ENCODE measurements at regions not wholly inside any gene's neighbourhood (a gene's known extent, or its start where the extent isn't known, plus 50 kb on each side); places are given as distances from the start of the nearest gene placed in this dataset.

DNA sequence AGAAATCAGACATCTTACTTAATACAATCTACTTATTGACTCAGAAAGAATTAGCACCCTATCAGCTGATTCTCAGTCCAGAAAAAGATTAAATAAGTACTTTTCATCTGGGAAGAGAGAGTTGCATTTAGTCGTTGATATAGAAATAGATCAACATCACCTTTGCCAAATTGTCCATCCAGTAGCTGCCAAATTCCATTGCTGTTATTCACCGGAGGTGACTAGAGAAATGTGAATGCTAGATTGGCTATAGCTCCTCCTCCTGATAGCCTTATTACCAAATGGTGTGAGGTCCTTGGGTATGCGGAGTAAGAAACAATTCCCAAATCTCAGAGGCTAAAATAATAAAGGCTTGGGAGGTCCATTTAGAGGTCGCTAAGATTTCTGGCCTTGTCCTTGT is 723.3 kb upstream of the FLRT2 start:
- FAIRE-seq (no peak), DNase-seq (ENCODE audit: insufficient read length) (no peak)
- TF ChIP-seq TAF1 (IDR thresholded peaks at IDR 0.05; ENCODE audit: borderline replicate concordance, low read depth, low read length) (no peak), POLR2AphosphoS5 (IDR thresholded peaks at IDR 0.05; ENCODE audit: low read depth, low read length) (no peak), POLR2A (IDR thresholded peaks at IDR 0.05; ENCODE audit: low read depth, low read length) (no peak)

DNA sequence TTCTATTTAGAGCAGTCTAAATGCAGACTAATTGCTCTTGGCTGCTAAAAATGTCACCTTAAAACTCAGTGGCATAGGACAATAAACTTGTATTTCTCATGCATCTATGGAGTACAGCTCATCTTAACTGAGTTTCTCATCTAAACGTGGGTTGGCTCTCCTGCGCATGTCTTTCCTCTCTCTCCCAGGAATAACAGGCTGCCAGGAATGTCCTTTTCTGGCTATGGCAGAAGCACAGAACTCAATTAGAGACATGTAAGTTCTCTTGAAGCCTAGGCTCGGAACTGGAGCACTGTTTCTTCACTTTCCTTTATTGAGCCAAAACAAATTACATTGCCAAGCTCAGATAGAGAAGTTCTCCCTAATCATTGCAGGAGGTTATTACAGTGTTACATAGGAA is 722.3 kb upstream of the FLRT2 start:
- TF ChIP-seq POLR2AphosphoS5 (IDR thresholded peaks at IDR 0.05; ENCODE audit: low read depth, low read length), result no peak
- no peak for TF ChIP-seq POLR2A (IDR thresholded peaks at IDR 0.05; ENCODE audit: low read depth, low read length)
- no peak for TF ChIP-seq TAF1 (IDR thresholded peaks at IDR 0.05; ENCODE audit: borderline replicate concordance, low read depth, low read length)
- DNase-seq (ENCODE audit: insufficient read length) (no peak), FAIRE-seq (no peak)

DNA sequence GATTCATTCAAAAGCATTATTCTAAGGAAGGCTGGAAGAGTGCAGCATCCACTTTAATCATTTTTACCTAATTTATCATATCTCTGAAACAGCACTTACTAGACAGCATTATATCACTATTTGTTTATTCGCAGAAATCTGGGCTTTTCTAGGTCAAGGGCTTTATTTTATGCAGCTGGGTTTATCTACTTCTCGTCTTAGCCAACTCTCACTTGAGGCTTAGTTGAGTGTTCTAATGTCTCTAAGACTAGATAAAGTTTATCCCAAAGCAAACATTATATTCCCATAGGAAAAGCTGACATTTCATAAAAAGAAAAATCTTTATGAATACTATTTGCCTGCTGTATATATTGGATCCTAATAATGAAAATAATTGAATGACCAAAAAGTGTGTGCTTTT is 720.8 kb upstream of the FLRT2 start:
- FAIRE-seq, result no peak
- no peak for TF ChIP-seq TAF1 (IDR thresholded peaks at IDR 0.05; ENCODE audit: borderline replicate concordance, low read depth, low read length)
- no peak for TF ChIP-seq POLR2AphosphoS5 (IDR thresholded peaks at IDR 0.05; ENCODE audit: low read depth, low read length)
- TF ChIP-seq POLR2A (IDR thresholded peaks at IDR 0.05; ENCODE audit: low read depth, low read length), result no peak

DNA sequence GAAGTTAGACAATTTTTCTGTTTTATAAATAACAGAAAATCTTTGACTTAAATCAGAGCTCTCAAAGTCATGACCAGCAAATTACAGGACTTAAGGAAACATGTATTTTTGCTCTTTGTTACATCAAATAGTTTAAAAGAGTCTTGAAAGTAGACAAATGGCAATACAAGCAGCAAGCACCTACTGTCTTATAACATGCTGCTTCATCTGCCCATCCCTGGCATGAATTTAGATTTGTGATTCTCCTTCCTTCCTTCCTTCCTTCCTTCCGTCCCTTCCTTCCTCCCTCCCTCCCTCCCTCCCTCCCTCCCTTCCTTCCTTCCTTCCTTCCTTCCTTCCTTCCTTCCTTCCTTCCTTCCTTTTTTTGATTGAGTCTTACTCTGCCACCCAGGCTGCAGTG is 715.6 kb upstream of the FLRT2 start:
- TF ChIP-seq POLR2A (IDR thresholded peaks at IDR 0.05; ENCODE audit: low read depth, low read length) (no peak), POLR2AphosphoS5 (IDR thresholded peaks at IDR 0.05; ENCODE audit: low read depth, low read length) (no peak), TAF1 (IDR thresholded peaks at IDR 0.05; ENCODE audit: borderline replicate concordance, low read depth, low read length) (no peak)

More for the DNA sequence above, 720.8 kb upstream of the FLRT2 start:
- DNase-seq (ENCODE audit: insufficient read length), result no peak

DNA sequence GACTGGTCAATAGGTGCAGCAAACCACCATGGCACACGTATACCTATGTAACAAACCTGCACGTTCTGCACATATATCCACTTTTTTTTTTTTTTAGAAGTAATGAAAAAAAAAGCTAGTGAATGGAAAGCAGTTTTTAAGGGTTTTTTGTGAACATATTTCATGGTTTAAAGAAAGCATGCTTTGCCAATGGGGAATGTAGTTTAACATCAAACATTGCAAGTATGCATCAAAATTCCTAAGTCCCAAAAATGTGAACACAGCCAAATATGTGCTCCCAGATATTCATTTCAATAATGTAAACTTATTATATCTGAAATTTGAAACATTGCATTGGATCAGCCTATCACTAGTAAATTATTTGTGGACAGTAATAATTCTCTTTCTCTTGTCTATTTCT is 710.4 kb upstream of the FLRT2 start:
- FAIRE-seq, result no peak
- TF ChIP-seq TAF1 (IDR thresholded peaks at IDR 0.05; ENCODE audit: borderline replicate concordance, low read depth, low read length) (no peak), POLR2AphosphoS5 (IDR thresholded peaks at IDR 0.05; ENCODE audit: low read depth, low read length) (no peak), POLR2A (IDR thresholded peaks at IDR 0.05; ENCODE audit: low read depth, low read length) (no peak)
- no peak for DNase-seq (ENCODE audit: insufficient read length)

More for the DNA sequence above, 715.6 kb upstream of the FLRT2 start:
- DNase-seq (ENCODE audit: insufficient read length) (no peak), FAIRE-seq (no peak)

DNA sequence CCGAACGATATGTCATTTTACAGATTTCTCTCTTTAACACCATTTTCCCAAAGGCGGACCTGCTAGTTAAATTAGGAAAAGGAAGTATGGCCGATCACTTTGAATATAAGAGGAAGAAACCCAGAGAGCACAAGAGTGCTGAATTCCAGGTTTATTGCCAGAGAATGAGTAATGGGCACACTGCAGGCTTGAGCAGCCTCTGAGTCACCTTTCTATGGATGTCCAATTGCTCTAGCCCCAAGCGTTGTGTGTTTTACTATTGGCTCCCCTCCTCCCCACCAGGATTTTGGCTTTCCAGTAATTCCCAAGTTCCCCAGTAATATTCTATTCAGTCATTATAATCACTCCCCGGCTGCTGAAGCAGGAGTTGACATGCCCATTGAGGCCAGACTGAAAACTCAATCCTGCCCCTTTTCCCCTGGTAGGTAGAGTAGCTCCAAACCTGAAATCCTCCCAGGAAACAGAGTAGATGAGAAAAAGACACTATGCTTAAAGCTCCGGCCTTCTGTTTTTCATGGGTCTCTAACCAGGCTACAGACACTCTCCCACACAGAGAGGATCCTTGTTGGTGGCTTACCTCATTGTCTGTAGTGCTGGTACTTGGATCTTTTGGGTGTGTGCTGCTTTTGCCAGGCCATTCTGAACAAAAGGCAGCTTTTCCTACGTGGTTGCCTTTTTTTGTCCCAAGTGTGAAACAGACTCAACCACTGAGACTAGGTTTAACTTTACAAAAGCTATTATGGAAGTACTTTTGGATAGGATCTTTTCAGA is 704.3 kb upstream of the FLRT2 start:
- no peak for DNase-seq (ENCODE audit: insufficient read length)
- TF ChIP-seq TAF1 (IDR thresholded peaks at IDR 0.05; ENCODE audit: borderline replicate concordance, low read depth, low read length), result no peak
- TF ChIP-seq POLR2AphosphoS5 (IDR thresholded peaks at IDR 0.05; ENCODE audit: low read depth, low read length), result no peak
- TF ChIP-seq POLR2A (IDR thresholded peaks at IDR 0.05; ENCODE audit: low read depth, low read length), result no peak
- FAIRE-seq, result no peak

DNA sequence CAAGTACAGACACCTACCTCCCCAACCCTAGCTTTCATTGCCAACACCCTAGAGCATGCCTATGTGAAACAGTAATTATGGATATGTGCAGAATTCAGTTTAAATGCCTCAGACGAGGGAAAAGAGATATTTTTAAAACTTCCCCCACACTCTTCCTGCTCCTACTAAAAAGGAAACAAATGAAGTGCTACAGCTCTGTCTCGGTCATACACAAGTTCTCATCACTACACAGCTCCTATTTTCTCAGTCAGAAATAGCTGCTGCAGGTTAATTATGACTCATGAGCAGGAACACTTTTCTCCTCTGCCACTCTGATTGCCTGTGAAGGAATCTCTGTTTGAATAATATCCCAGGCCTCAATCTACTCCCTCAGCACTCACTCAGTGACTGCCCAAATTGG is 703.6 kb upstream of the FLRT2 start:
- TF ChIP-seq POLR2AphosphoS5 (IDR thresholded peaks at IDR 0.05; ENCODE audit: low read depth, low read length), result no peak
- DNase-seq (ENCODE audit: insufficient read length) (no peak), FAIRE-seq (no peak)

DNA sequence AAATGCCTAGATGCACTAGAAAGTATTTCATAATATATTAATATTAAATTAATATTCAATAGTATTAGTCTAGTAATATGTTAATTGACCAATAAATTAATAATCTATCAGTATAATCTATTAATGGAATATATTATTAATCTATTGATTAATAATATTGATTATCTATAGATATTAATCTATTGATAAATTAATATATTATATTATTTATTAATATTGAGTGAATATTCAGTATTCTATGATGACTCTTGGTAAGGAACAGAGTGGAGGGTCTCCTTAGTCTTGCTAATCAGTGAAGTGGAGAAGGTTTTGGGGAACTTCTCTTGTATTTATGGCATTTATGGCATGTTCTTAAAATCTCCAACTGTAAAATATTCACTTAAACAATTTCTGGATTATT is 679.3 kb upstream of the FLRT2 start:
- no peak for DNase-seq (ENCODE audit: insufficient read length)
- TF ChIP-seq POLR2AphosphoS5 (IDR thresholded peaks at IDR 0.05; ENCODE audit: low read depth, low read length), result no peak
- FAIRE-seq, result no peak

DNA sequence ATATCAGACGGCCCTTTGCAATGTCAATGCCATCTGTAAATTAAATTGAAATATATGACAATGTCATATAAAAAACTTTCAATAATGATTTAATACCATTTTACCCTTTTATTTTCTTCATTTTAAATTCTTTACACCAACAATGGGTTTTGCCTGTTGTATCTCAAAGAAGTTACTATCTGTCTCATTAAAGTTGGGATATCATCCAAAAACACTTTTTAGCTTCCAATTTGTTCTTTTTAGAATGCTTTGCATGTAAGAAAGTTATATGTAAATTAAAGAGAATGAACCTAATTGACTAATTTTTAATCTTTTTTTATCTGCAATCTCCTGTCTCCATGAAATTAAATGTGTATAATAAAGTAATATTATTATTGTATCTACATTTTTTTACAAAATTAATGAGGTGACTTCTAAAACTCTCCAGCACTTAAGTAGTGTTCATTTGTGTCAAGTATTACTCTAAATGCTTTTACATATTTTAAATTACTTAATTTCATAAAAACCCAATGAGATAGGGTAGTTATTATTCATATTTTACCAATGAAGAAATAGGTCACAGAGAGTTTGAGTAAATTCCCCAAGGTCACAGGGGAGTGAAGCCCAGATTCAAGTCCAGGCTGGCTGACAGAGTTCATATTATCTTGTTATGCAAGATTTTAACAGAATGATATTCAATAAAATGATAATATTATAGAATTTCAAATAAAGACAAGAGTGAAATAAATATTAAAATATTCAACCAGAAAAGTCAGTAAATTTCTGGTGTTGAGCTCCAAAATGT is 673.0 kb upstream of the FLRT2 start:
- TF ChIP-seq POLR2AphosphoS5 (IDR thresholded peaks at IDR 0.05; ENCODE audit: low read depth, low read length), result no peak
- TF ChIP-seq POLR2A (IDR thresholded peaks at IDR 0.05; ENCODE audit: low read depth, low read length), result no peak
- no peak for TF ChIP-seq TAF1 (IDR thresholded peaks at IDR 0.05; ENCODE audit: borderline replicate concordance, low read depth, low read length)
- no peak for FAIRE-seq
- DNase-seq (ENCODE audit: insufficient read length), result no peak

DNA sequence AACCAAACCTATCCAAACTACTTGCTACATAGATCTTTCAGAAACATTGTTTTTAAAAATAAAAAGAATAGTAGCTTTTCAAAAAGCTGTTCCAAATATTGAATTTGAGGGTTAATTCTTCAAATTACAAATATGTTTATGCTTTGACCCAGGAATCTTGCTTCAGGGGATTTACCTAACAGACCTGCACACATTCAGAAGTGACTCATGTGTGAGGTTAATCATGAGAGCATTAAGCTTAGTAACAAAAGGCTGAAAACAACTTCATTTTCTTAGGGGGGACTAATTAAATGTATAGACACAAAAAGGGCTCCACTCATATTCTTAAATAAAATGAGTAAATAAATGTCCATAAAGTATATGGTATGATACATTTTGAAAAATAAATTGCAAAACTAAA is 672.4 kb upstream of the FLRT2 start:
- TF ChIP-seq POLR2AphosphoS5 (IDR thresholded peaks at IDR 0.05; ENCODE audit: low read depth, low read length) (no peak), TAF1 (IDR thresholded peaks at IDR 0.05; ENCODE audit: borderline replicate concordance, low read depth, low read length) (no peak), POLR2A (IDR thresholded peaks at IDR 0.05; ENCODE audit: low read depth, low read length) (no peak)
- DNase-seq (ENCODE audit: insufficient read length) (no peak), FAIRE-seq (no peak)

DNA sequence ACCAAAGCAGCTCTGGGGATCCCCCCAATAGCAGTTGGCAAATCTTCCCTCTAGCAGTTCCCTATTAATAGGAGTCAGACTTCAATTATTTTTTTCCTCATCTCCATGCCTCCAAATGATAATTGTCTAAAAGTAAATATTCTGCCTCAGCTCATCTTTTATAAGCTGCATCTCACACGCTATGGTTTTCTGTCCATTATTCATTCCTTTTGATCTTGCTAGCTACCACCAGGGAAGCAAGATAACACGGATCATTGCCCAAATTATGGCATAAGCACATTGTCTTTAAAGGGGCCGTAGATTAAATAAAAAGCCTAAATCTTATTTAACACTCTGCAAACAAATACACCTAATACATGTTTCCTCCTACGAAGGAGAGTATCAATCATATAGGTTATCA is 670.8 kb upstream of the FLRT2 start:
- no peak for TF ChIP-seq POLR2AphosphoS5 (IDR thresholded peaks at IDR 0.05; ENCODE audit: low read depth, low read length)
- no peak for TF ChIP-seq POLR2A (IDR thresholded peaks at IDR 0.05; ENCODE audit: low read depth, low read length)
- no peak for TF ChIP-seq TAF1 (IDR thresholded peaks at IDR 0.05; ENCODE audit: borderline replicate concordance, low read depth, low read length)
- no peak for DNase-seq (ENCODE audit: insufficient read length)
- no peak for FAIRE-seq
